NCI-H446 treated with DMSO at 0.1 percent for 48 hours (cell line): ENCODE measurements at regions not wholly inside any gene's neighbourhood (a gene's known extent, or its start where the extent isn't known, plus 50 kb on each side); places are given as distances from the start of the nearest gene placed in this dataset.

ENCODE experiments used
- DNase-seq: peaks from one replicate; lab custom pipeline; 2025; lab: John Stamatoyannopoulos, UW

DNA sequence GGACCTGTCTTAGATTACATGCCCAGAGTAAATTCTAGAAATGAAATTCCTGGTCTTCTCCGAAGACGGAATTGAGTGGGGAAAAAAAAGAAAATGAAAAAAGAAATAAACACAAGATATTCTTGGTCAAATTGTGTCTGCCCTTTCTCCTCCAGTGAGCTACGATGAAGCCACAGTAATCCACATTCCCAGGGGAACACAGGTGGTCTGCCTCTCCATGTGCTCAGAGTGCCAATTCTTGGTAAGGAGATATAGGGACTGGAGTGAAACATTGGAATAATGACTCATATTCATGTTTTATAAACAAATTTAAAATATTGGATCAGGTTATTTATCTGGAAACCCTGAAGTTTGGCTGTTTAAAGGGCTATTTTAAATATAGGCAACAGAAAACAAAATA lies 54.2 kb upstream of the MGST2 start:
- peak; percentile 5 for DNase-seq

DNA sequence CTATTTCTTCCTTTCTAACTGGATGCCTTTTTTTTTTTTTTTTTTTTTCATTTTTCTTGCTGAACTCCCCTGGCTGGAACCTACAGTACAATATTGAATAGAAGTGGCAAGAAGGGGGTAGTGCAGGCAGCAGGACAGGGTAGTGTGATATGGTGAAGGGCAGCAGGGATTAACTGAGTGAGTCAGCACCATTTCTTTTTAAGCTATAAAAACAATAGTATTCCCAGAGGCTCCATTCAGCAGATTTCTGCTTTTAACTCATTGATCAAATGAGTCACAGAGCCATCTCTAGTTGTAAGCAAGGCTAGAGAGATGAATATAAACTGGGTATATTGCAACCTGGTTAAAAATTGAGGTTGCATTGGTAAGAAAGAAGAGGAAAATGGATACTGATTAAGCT lies 53.6 kb upstream of the SETD7 start:
- no peak for DNase-seq

DNA sequence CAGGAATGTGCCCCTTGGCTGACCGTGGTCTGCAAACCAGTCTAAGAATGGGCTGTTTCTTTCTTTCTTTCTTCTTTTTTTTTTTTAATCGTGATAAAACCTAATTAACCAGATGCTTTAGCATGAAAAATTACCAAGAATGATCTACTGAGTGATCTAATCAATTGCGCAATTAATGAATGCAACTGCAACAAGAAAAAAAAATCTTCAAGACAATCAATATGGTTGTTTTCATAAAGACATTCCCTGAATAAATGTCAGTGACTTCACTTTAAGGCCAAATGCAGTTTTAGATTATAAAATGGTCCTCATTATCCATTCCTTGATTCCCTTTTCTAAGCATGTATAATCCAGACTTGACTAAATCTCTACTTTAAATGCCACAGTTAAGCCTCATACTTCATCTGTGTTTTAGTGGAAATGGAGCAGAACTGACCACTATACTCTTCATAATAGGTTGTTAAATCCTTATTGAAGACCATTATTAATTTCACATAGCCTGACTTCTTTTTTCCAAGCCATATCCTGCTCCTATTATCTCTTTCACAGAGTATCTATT lies 51.6 kb upstream of the SETD7 start:
- DNase-seq, result no peak

DNA sequence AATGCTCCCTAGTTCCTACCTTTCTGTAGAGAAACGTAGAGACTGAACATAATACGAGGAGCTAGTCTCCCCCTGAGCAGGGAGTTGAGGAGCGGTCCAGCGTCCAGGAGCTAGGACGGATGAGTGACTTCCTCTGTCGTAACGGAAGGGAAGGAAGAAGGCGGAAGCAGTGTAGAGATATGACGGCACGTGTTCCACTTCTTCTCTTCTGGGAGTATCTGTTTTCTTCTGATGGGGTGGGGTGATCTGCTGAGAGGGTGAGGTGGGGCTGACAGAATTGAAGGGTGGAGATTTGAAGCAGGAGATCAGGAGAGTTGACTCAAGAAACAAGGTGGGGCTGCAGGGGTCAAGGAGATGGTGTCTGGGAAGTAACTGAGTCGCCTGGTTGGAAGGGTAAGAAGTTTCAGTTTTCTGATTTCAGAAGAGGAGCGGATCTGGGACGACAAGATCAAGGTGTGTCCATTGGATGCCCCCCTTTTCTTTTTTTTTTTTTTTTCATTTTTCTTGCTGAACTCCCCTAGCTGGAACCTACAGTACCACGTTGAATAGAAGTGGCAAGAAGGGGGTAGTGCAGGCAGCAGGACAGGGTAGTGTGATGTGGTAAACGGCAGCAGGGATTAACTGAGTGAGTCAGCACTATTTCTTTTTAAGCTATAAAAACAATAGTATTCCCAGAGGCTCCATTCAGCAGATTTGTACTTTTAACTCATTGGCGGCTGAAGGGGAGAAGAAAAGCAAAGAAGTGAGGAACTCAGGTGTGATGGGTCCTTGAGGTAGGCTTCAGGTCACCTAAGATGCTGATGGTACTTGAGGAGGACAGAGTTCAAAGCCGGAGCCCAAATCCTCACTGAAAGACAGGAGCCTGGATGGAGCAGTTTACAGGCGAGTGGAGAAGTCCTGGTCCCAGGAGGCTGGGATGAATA lies 50.8 kb upstream of the SETD7 start:
- DNase-seq, result no peak

DNA sequence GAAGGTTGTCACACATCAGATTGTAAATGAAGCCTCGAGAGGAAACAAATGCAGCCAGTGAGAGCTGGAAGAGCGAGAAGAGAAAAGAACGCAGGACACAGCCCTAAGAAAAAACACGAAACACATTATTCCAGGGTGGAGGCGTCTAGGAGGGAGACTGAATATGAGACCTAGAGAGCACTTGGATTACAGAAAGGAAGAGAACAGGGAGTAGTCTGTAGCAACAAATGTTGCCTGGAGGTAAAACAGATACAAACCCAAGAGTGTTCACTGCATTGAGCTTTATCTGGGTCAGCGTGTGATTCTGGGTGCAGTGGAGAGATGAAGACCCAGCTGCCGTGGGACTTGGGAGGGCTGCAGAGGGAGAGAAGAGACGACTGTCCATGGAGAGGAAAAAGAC lies 50.1 kb upstream of the SETD7 start:
- no peak for DNase-seq
